ENCODE measurements at regions not wholly inside any gene's neighbourhood (a gene's known extent, or its start where the extent isn't known, plus 50 kb on each side); places are given as distances from the start of the nearest gene placed in this dataset.

GRCh38 chr6:167733740-167734661, 92.7 kb upstream of the AFDN start (continued):
- TF ChIP-seq DPF2 (CRISPR knock-in tag; IDR thresholded peaks at IDR 0.05; ENCODE audit: borderline replicate concordance, low read depth) (peak; percentile 92), HNRNPLL (IDR thresholded peaks at IDR 0.05; ENCODE audit: low read depth, low read length, poor library complexity, severe bottlenecking) (no peak), ZFP36 (IDR thresholded peaks at IDR 0.05; ENCODE audit: borderline replicate concordance, low read depth, low read length, partially characterized antibody) (no peak), SRF (IDR thresholded peaks at IDR 0.05; ENCODE audit: low read depth, low read length) (no peak), DZIP1 (CRISPR knock-in tag; IDR thresholded peaks at IDR 0.05) (no peak), HOXA7 (CRISPR knock-in tag; IDR thresholded peaks at IDR 0.05) (no peak), DRAP1 (CRISPR knock-in tag; IDR thresholded peaks at IDR 0.05) (peak; percentile 96), POLR2G (IDR thresholded peaks at IDR 0.05; ENCODE audit: low read depth, low read length) (peak; percentile 87), TEAD3 (CRISPR knock-in tag; optimal IDR thresholded peaks at IDR 0.05; ENCODE audit: borderline replicate concordance) (peak; percentile 96), ZNF205 (CRISPR knock-in tag; IDR thresholded peaks at IDR 0.05) (peak; percentile 94), ZC3H4 (CRISPR knock-in tag; IDR thresholded peaks at IDR 0.05; ENCODE audit: borderline replicate concordance) (no peak), ZNF546 (CRISPR knock-in tag; conservative IDR thresholded peaks at IDR 0.05) (0 out of 2 replicates have a peak, but pooled peaks have one; percentile 25), HNRNPUL1 (IDR thresholded peaks at IDR 0.05; ENCODE audit: low read depth, low read length) (no peak), ZNF431 (CRISPR knock-in tag; IDR thresholded peaks at IDR 0.05; ENCODE audit: borderline replicate concordance, low read depth) (no peak; the same call in 1 of the 2 replicates), REPIN1 (CRISPR knock-in tag; IDR thresholded peaks at IDR 0.05; ENCODE audit: borderline replicate concordance, low read depth) (peak; percentile 87; the same call in 1 of the 2 replicates), ZNF275 (CRISPR knock-in tag; IDR thresholded peaks at IDR 0.05; ENCODE audit: borderline replicate concordance) (no peak; the same call in 1 of the 2 replicates), HOXD1 (CRISPR knock-in tag; IDR thresholded peaks at IDR 0.05) (peak; percentile 96), ZNF503 (CRISPR knock-in tag; IDR thresholded peaks at IDR 0.05) (peak; percentile 99), ZBTB33 (CRISPR knock-in tag; IDR thresholded peaks at IDR 0.05) (peak; percentile 82), NFKBIZ (CRISPR knock-in tag; IDR thresholded peaks at IDR 0.05) (peak; percentile 98), IKZF1 (IDR thresholded peaks at IDR 0.05) (no peak)
